Mucosa of rectum (tissue), 2 donors: ENCODE measurements at regions not wholly inside any gene's neighbourhood (a gene's known extent, or its start where the extent isn't known, plus 50 kb on each side); places are given as distances from the start of the nearest gene placed in this dataset.
"Not testable (repeated sequence)": the region's sequence is repeated elsewhere in the genome, so short reads cannot be mapped to it uniquely, and the experiment has no call there.

Source experiments
- H3K27ac ChIP-seq, 2 donors: one replicate each; pipeline ENCODE4 v1.7.0; 2013; ENCODE audit warnings: inconsistent platforms in 2 of 2, low read depth in 2 of 2, low read length in 2 of 2
- H3K27me3 ChIP-seq, 2 donors: one replicate each; pipeline ENCODE4 v1.7.0; 2013; ENCODE audit warnings: low read length in 2 of 2; ENCODE audit not compliant: control insufficient read depth in 2 of 2, insufficient read depth in 2 of 2
- H3K36me3 ChIP-seq, 2 donors: one replicate each; pipeline ENCODE4 v1.7.0; 2013; ENCODE audit warnings: low read length in 2 of 2; ENCODE audit not compliant: control insufficient read depth in 2 of 2, insufficient read depth in 2 of 2
- H3K4me1 ChIP-seq, 2 donors: one replicate each; pipeline ENCODE4 v1.7.0; 2013; ENCODE audit warnings: low read length in 2 of 2, mild to moderate bottlenecking in 1 of 2; ENCODE audit not compliant: control insufficient read depth in 2 of 2, insufficient read depth in 2 of 2
- H3K4me3 ChIP-seq, 2 donors: one replicate each; pipeline ENCODE4 v1.7.0; 2013; ENCODE audit warnings: low read length in 2 of 2
- H3K9ac ChIP-seq, 2 donors: one replicate each; pipeline ENCODE4 v1.7.0; 2013; ENCODE audit warnings: low read length in 2 of 2, low read depth in 1 of 2, mild to moderate bottlenecking in 1 of 2
- H3K9me3 ChIP-seq, 2 donors: one replicate each; pipeline ENCODE4 v1.7.0; 2013; ENCODE audit warnings: low read length in 2 of 2; ENCODE audit not compliant: control insufficient read depth in 2 of 2
- donor health status: healthy.
- donor health status: Normal muscosa, but diverticular disease.

GRCh38 chr2:12484536-12485115 is 232.1 kb upstream of the TRIB2 start:
- no peaks in the 10 kb centered on the region for H3K9me3 ChIP-seq
- H3K4me3 ChIP-seq, result no peak overlapping the region
- no peaks in the 10 kb centered on the region for H3K4me1 ChIP-seq
- no peaks in the 10 kb centered on the region for H3K27me3 ChIP-seq
- no peak overlapping the region for H3K27ac ChIP-seq
- H3K36me3 ChIP-seq, result no peaks in the 10 kb centered on the region
- no peak overlapping the region for H3K9ac ChIP-seq

GRCh38 chr2:12486205-12487118 is 230.3 kb upstream of the TRIB2 start:
- Histone ChIP-seq H3K9ac (no peak overlapping the region), H3K9me3 (no peaks in the 10 kb centered on the region), H3K27me3 (no peaks in the 10 kb centered on the region), H3K4me3 (no peak overlapping the region), H3K4me1 (no peaks in the 10 kb centered on the region), H3K27ac (no peak overlapping the region), H3K36me3 (no peaks in the 10 kb centered on the region)

GRCh38 chr2:12487253-12488004 is 229.3 kb upstream of the TRIB2 start:
- no peak overlapping the region for H3K9ac ChIP-seq
- H3K27ac ChIP-seq, result no peak overlapping the region
- H3K4me1 ChIP-seq, result no peaks in the 10 kb centered on the region
- no peaks in the 10 kb centered on the region for H3K27me3 ChIP-seq
- no peaks in the 10 kb centered on the region for H3K9me3 ChIP-seq
- H3K4me3 ChIP-seq, result no peak overlapping the region
- no peaks in the 10 kb centered on the region for H3K36me3 ChIP-seq

- Histone ChIP-seq H3K9me3 (no peaks in the 10 kb centered on the region), H3K27me3 (no peaks in the 10 kb centered on the region), H3K4me1 (no peaks in the 10 kb centered on the region), H3K36me3 (no peaks in the 10 kb centered on the region), H3K4me3 (no peak overlapping the region), H3K27ac (no peak overlapping the region), H3K9ac (no peak overlapping the region)
Observed at GRCh38 chr2:12488352-12489318, 228.1 kb upstream of the TRIB2 start.

- no peak overlapping the region for H3K27ac ChIP-seq
- no peaks in the 10 kb centered on the region for H3K9me3 ChIP-seq
- H3K27me3 ChIP-seq, result no peaks in the 10 kb centered on the region
- no peaks in the 10 kb centered on the region for H3K4me1 ChIP-seq
- no peak overlapping the region for H3K4me3 ChIP-seq
- H3K36me3 ChIP-seq, result no peaks in the 10 kb centered on the region
- H3K9ac ChIP-seq, result no peak overlapping the region
Observed at GRCh38 chr2:12490641-12491040, 226.1 kb upstream of the TRIB2 start.

GRCh38 chr2:12492360-12492759 is 224.4 kb upstream of the TRIB2 start:
- H3K36me3 ChIP-seq, H3K9ac ChIP-seq, H3K4me3 ChIP-seq, H3K9me3 ChIP-seq, H3K4me1 ChIP-seq, H3K27ac ChIP-seq, H3K27me3 ChIP-seq: not testable (repeated sequence)

- no peaks in the 10 kb centered on the region for H3K36me3 ChIP-seq
- H3K9me3 ChIP-seq, result no peaks in the 10 kb centered on the region
- H3K9ac ChIP-seq, result no peak overlapping the region
- H3K4me1 ChIP-seq, result no peaks in the 10 kb centered on the region
- no peak overlapping the region for H3K4me3 ChIP-seq
- no peaks in the 10 kb centered on the region for H3K27me3 ChIP-seq
- no peak overlapping the region for H3K27ac ChIP-seq
Observed at GRCh38 chr2:12493031-12493513, 223.7 kb upstream of the TRIB2 start.

- no peaks in the 10 kb centered on the region for H3K9me3 ChIP-seq
- no peak overlapping the region for H3K4me3 ChIP-seq
- H3K27ac ChIP-seq, result no peak overlapping the region
- H3K36me3 ChIP-seq, result no peaks in the 10 kb centered on the region
- H3K4me1 ChIP-seq, result no peaks in the 10 kb centered on the region
- H3K27me3 ChIP-seq, result no peaks in the 10 kb centered on the region
- no peak overlapping the region for H3K9ac ChIP-seq
Observed at GRCh38 chr2:12495247-12495868, 221.4 kb upstream of the TRIB2 start.

GRCh38 chr2:12498286-12498685 is 218.4 kb upstream of the TRIB2 start:
- H3K4me1 ChIP-seq, result no peaks in the 10 kb centered on the region
- H3K9me3 ChIP-seq, result no peaks in the 10 kb centered on the region
- no peak overlapping the region for H3K27ac ChIP-seq
- no peak overlapping the region for H3K9ac ChIP-seq
- no peaks in the 10 kb centered on the region for H3K27me3 ChIP-seq
- no peak overlapping the region for H3K4me3 ChIP-seq
- H3K36me3 ChIP-seq, result no peaks in the 10 kb centered on the region
